GM10248 (cell line): ENCODE measurements at regions not wholly inside any gene's neighbourhood (a gene's known extent, or its start where the extent isn't known, plus 50 kb on each side); places are given as distances from the start of the nearest gene placed in this dataset.

ENCODE experiments used
- CTCF ChIA-PET: fragments of 300-600 bp; sonication (Branson Sonifier 250); formaldehyde crosslinking; extraction: SDS; loops from one replicate; lab custom pipeline; 2021; ENCODE audit warnings: antibody characterized with exemption; lab: Yijun Ruan, JAX
- POLR2A ChIA-PET: fragments of 350-650 bp; sonication (Branson Sonifier 250); formaldehyde crosslinking; extraction: SDS; loops from one replicate; lab custom pipeline; 2020; ENCODE audit warnings: antibody characterized with exemption; lab: Yijun Ruan, JAX
- DNase-seq: peaks from one replicate; pipeline ENCODE4 v3.0.0; 2012; ENCODE audit errors: extremely low spot score
- TF ChIP-seq, protein P1 (sequence below): IDR thresholded peaks from 2 replicates; pipeline ENCODE4 v1.5.1; 2012; ENCODE audit warnings: mild to moderate bottlenecking, low read depth; ENCODE audit errors: extremely low read depth, missing control alignments, control extremely low read depth

DNA sequence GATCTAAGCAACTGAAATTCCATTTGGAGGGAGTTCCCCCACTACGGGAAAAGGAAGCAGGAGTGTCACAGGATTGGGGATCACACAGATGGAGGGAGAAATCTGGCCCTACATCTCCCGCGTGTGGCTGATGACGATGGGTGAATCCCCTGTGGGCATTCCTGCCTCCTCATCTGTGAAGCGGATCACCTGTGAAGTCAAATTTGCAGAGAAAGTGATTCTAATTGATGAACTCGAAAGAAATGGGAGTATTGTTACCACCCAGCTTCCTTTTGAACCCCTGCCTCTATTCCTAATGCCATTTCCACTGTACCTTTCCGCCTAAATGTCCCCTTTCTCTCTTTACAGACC lies 92.0 kb downstream of the CMPK2 start:
- TF ChIP-seq, protein P1, sequence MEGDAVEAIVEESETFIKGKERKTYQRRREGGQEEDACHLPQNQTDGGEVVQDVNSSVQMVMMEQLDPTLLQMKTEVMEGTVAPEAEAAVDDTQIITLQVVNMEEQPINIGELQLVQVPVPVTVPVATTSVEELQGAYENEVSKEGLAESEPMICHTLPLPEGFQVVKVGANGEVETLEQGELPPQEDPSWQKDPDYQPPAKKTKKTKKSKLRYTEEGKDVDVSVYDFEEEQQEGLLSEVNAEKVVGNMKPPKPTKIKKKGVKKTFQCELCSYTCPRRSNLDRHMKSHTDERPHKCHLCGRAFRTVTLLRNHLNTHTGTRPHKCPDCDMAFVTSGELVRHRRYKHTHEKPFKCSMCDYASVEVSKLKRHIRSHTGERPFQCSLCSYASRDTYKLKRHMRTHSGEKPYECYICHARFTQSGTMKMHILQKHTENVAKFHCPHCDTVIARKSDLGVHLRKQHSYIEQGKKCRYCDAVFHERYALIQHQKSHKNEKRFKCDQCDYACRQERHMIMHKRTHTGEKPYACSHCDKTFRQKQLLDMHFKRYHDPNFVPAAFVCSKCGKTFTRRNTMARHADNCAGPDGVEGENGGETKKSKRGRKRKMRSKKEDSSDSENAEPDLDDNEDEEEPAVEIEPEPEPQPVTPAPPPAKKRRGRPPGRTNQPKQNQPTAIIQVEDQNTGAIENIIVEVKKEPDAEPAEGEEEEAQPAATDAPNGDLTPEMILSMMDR: no peak
- no peak for DNase-seq
- ChIA-PET POLR2A (no interaction called here), CTCF (interaction anchor here (0.8 to 2.4 kb wide), 7 partner anchors 12 to 88 kb away, joined by 3 to 11 read pairs (median 4); no protein-coding TSS in a partner anchor)

DNA sequence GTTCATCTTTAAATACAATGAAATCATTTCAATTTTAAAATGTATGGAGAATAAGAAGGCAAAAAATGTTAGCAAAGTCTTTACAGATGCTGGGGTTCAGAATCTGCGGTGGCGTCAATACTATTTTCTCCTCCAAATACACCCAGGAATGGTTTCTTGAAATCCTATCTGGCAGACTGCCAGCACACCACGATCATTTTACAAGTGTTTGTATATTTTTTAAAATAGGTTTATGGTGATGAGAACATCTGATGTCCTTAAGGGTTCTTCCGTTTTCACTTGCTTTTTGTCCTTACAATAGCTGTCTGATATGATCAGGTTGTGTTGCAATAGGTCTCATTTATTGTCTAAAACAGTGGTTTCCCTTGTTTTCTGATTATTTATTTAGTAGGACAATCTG lies 89.6 kb downstream of the CMPK2 start:
- DNase-seq: no peak
- TF ChIP-seq, protein P1: no peak
- POLR2A ChIA-PET: no interaction called here

DNA sequence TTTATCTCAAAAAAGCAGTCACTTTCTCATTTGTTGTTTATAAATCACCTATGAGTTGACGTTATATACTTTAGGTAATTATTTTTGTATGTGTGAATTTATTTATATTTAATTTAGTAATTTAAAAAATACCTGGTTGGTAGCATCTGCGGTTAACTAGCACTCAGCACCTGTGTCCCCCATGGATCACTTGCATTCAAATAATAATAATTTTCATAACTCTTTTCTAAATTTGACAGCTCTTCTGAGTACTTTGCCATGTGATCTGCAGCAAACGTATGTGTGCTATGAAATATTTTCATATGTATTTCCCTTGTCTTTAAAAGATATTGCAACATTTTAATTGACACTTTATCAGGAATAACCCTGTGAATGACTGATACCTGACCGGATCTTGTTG lies 88.1 kb downstream of the CMPK2 start:
- DNase-seq: no peak
- ChIA-PET CTCF (no interaction called here), POLR2A (no interaction called here)
- TF ChIP-seq, protein P1: no peak

More for the DNA sequence above, 89.6 kb downstream of the CMPK2 start:
- CTCF ChIA-PET: no interaction called here

DNA sequence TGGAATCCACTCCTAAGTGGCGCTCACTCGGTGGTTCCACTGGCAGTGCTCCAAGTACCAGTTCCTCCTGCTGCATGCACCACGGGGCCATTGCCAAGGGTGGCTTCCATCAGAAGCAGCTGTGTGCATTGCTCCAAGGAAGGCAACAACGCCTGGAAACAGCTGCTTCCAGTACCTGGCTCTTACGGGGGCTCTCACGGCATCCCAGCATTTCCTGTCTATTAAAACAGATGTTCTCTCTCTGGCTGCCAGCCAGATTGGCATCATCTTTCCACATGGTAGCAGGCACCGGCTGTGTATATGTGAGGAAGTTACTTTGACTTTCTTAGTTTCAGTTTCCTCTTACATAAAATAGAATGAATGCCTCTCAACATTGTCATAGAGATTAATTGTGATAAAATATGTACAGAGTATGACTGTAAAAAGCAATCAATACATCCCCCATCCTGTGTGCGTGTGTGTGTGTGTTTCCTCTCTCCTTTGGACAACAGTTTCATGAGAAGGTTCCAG lies 84.9 kb downstream of the CMPK2 start:
- ChIA-PET CTCF (no interaction called here), POLR2A (no interaction called here)
- DNase-seq: no peak
- TF ChIP-seq, protein P1: no peak

DNA sequence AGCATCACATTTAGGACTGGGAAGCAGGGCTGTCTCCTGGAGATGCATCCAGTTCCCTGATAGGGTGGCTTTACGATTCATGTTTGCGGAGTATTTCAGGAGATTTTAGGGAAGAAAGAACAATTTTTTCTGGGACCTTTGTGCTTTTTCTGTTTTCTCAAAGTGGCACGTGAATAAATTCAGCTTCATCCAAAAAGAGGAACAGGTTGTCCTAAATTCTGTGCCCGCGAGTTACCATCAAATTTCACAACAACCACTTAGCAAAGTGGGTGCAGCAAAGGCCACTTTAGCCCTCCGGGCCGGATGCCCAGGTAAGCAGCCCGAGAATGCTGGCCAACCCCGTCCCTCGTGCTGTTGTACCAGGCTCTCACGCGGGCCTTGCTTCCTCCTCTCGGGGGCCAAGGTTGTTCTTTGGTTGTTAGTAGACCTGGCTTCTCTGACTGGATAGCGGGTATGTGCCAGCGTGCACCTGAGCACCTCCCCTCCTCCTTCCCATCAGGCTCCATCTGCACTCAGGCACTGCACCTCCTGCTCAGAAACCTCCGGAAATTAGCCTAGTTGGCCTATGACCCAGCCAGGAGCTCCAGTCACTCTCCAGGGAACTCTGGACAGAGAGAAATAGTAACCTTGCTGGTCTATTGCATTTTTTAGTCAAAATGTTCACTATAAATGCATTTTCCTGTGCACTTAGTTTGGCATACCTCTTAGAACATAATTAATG lies 83.0 kb downstream of the CMPK2 start:
- no peak for DNase-seq

DNA sequence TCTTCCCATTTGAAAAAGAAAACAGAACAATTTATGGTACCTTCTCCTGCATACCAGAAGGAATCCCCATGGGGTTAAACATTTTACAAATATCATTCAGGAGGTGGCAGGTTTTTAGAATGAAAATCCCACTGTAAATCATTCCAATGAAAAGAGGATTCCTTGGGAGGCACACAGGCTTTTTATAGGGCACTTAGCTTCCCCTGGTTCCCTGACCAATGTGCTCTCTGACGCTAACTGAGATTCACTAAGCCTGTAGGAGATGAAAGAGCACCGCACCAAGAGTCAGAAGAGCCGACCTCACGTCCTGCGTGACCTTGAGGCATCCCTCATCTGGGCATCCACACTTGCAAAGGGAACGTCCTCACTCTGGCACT lies 82.5 kb downstream of the CMPK2 start:
- TF ChIP-seq, protein P1: no peak
- no peak for DNase-seq
- ChIA-PET CTCF (no interaction called here), POLR2A (no interaction called here)

More for the DNA sequence above, 83.0 kb downstream of the CMPK2 start:
- TF ChIP-seq, protein P1: no peak
- ChIA-PET CTCF (no interaction called here), POLR2A (no interaction called here)

DNA sequence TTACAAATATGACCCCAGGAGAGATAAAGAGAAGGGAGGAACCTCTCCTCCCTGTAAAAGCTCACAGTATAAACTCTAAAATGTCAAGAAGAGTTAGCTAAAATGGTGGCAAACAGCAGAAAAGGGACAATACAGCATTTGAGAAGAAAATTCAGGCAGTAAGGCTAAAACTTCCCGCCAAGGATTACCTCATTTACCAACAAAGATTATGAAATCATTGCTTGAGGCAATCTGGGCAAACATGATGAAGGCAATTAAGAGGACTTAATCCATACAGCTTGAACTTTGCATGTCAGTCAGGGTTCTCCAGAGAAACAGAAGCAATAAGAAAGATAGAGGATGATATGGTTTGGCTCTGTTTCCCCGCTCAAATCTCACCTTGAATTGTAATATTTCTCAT lies 81.4 kb downstream of the CMPK2 start:
- POLR2A ChIA-PET: no interaction called here
- DNase-seq: no peak
- CTCF ChIA-PET: interaction anchor here (1.4 to 1.8 kb wide), 2 partner anchors 11 to 15 kb away, joined by 3 to 4 read pairs; no protein-coding TSS in a partner anchor
- TF ChIP-seq, protein P1: no peak
